D721Med (cell line): ENCODE measurements at regions not wholly inside any gene's neighbourhood (a gene's known extent, or its start where the extent isn't known, plus 50 kb on each side); places are given as distances from the start of the nearest gene placed in this dataset.

ENCODE experiments used
- DNase-seq: peaks from one replicate; pipeline ENCODE4 v3.0.0; 2011; ENCODE audit warnings: low spot score; ENCODE audit not compliant: insufficient read length
- FAIRE-seq: peaks from 2 replicates; lab custom pipeline; 2011; peaks lifted over from hg19 to GRCh38; lab: Jason Lieb, UNC
- CTCF ChIP-seq: IDR thresholded peaks from 2 replicates; pipeline ENCODE4 v1.5.1; 2012; ENCODE audit warnings: mild to moderate bottlenecking, control low read depth; ENCODE audit not compliant: insufficient read depth; ENCODE audit errors: missing control alignments

GRCh38 chr3:28080716-28081115 is 160.7 kb upstream of the CMC1 start:
- no peak for TF ChIP-seq CTCF
- no peak for FAIRE-seq
- no peak for DNase-seq

- FAIRE-seq (no peak), DNase-seq (no peak)
- no peak for TF ChIP-seq CTCF
These were observed 159.9 kb upstream of the CMC1 start for GRCh38 chr3:28081533-28081947.

- TF ChIP-seq CTCF: no peak
- no peak for DNase-seq
- no peak for FAIRE-seq
These were observed 153.8 kb upstream of the CMC1 start for GRCh38 chr3:28087591-28087990.

GRCh38 chr3:28088811-28089526 is 152.4 kb upstream of the CMC1 start:
- FAIRE-seq: no peak
- no peak for DNase-seq
- no peak for TF ChIP-seq CTCF

GRCh38 chr3:28089527-28089897 is 151.9 kb upstream of the CMC1 start:
- FAIRE-seq (no peak), DNase-seq (no peak)
- TF ChIP-seq CTCF: no peak

GRCh38 chr3:28099296-28099695 is 142.1 kb upstream of the CMC1 start:
- DNase-seq: no peak
- FAIRE-seq: no peak
- TF ChIP-seq CTCF: no peak

- FAIRE-seq (no peak), DNase-seq (no peak)
- no peak for TF ChIP-seq CTCF
These were observed 139.7 kb upstream of the CMC1 start for GRCh38 chr3:28101705-28102104.
